ENCODE measurements at regions not wholly inside any gene's neighbourhood (a gene's known extent, or its start where the extent isn't known, plus 50 kb on each side); places are given as distances from the start of the nearest gene placed in this dataset.

DNA sequence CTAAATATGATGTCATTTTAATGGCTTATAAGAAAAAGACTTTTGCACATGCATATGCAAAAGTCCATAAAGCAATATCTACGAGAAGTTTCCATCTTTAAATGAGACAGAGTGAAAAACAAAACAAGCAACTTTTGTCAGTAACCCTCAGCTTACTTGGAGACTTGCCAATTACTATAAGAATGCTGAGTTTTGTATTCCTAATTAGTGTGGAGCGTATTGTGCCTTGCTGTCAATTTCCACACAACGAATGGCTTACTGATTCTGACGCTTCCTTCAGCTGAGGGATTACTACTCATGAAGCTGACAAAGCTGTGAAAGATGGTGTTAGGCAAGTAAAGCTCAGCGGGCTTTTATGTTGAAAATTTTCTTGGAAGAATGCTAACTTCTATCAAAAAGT, 440.4 kb upstream of the ADAMTS5 start:
- Mint-ChIP-seq H3K4me3 (no peak overlapping the region), H3K36me3 (no peaks in the 10 kb centered on the region), H3K9me3 (peaks cover 2% of the 10 kb centered on the region), H3K27ac (no peak overlapping the region), H3K4me1 (no peaks in the 10 kb centered on the region)
- DNase-seq (ENCODE audit: low spot score in 2 of 2) (no peak), ATAC-seq (no peak)

- H3K36me3 Mint-ChIP-seq, result no peaks in the 10 kb centered on the region
- DNase-seq (ENCODE audit: low spot score in 2 of 2) (no peak), ATAC-seq (no peak)
Observed at GRCh38 chr21:27406300-27407009, 439.6 kb upstream of the ADAMTS5 start.

GRCh38 chr21:27403011-27403410, 436.1 kb upstream of the ADAMTS5 start:
- Mint-ChIP-seq H3K4me1 (no peaks in the 10 kb centered on the region), H3K4me3 (no peak overlapping the region), H3K36me3 (no peaks in the 10 kb centered on the region), H3K9me3 (peaks cover 3% of the 10 kb centered on the region), H3K27ac (no peak overlapping the region)
- ATAC-seq (no peak), DNase-seq (ENCODE audit: low spot score in 2 of 2) (no peak)

More at GRCh38 chr21:27406300-27407009, 439.6 kb upstream of the ADAMTS5 start:
- H3K4me3 Mint-ChIP-seq, result no peak overlapping the region
- H3K4me1 Mint-ChIP-seq, result no peaks in the 10 kb centered on the region
- H3K27ac Mint-ChIP-seq, result no peak overlapping the region
- peaks cover 2% of the 10 kb centered on the region for H3K9me3 Mint-ChIP-seq

GRCh38 chr21:27400045-27400444, 433.2 kb upstream of the ADAMTS5 start:
- Mint-ChIP-seq H3K4me3 (no peak overlapping the region), H3K4me1 (no peaks in the 10 kb centered on the region), H3K9me3 (peaks cover 8% of the 10 kb centered on the region), H3K27ac (no peak overlapping the region), H3K36me3 (no peaks in the 10 kb centered on the region)
- ATAC-seq (no peak), DNase-seq (ENCODE audit: low spot score in 2 of 2) (no peak)

- Mint-ChIP-seq H3K27ac (no peak overlapping the region), H3K36me3 (no peaks in the 10 kb centered on the region), H3K9me3 (peaks cover 8% of the 10 kb centered on the region), H3K4me3 (no peak overlapping the region), H3K4me1 (no peaks in the 10 kb centered on the region)
- no peak for ATAC-seq
- DNase-seq (ENCODE audit: low spot score in 2 of 2), result no peak
Observed at GRCh38 chr21:27397578-27397977, 430.7 kb upstream of the ADAMTS5 start.

DNA sequence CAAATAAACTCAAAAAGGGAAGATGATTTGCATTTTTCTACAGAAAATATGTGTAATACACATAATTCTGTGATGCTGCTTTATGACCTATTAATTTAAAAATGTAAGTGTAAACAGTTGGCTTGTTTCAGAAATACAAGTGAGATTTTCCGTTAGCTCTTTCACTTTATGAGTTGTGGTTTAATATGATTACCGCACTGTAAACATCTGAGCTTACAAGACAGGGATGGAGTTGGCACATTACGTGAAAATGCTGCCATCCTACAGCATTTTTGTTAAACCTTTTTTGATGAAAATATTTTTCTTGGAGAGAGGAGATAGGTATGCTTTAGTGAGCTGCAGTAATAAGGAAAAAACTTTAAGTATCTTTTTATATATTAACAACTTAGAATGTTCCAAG, 426.8 kb upstream of the ADAMTS5 start:
- no peaks in the 10 kb centered on the region for H3K4me1 Mint-ChIP-seq

DNA sequence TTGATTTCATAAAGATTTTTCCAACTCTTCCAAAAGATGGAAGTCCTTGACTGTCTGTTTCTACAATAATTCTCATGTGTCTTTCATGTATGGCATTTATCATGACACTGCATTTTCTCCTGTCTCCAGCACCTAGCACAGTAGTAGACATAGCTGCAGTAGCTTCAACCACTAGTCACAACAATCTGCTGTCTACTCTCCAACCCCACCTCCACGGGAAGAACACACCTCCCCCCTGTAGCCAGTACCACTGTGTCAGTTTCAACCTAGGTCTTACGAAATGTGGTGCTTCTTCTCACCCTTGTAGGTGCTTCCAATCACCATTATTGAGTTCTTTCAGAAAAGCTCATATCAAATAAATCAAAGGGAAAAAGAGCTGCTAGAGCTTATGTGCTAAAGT, 425.1 kb upstream of the ADAMTS5 start:
- Mint-ChIP-seq H3K4me3 (no peak overlapping the region), H3K9me3 (peaks cover 9% of the 10 kb centered on the region), H3K27ac (no peak overlapping the region), H3K4me1 (no peaks in the 10 kb centered on the region), H3K36me3 (no peaks in the 10 kb centered on the region)
- no peak for ATAC-seq
- no peak for DNase-seq (ENCODE audit: low spot score in 2 of 2)

More for the DNA sequence above, 426.8 kb upstream of the ADAMTS5 start:
- H3K4me3 Mint-ChIP-seq, result no peak overlapping the region
- DNase-seq (ENCODE audit: low spot score in 2 of 2) (no peak), ATAC-seq (no peak)
- H3K36me3 Mint-ChIP-seq, result no peaks in the 10 kb centered on the region
- H3K27ac Mint-ChIP-seq, result no peak overlapping the region
- peaks cover 9% of the 10 kb centered on the region for H3K9me3 Mint-ChIP-seq

DNA sequence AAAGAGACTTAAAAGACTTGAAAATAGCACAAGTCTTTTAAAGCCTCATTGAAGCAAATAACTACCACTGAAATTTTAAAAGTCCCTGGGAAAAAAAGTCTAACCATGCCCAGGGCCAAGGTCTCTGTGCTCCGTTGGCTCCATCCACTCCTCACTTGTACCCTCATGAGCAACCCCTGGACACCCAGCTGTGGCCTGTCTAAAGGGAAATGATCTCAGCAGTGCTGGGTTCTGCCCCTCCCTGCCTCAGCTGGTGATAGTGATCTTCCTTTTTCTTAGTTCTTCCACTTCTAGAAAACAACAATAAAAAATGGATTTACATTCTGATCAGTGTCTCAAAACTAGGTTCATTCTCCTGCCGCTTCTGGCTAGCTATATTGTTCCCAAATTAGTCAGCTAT, 423.5 kb upstream of the ADAMTS5 start:
- no peak overlapping the region for H3K27ac Mint-ChIP-seq
- H3K4me1 Mint-ChIP-seq, result no peaks in the 10 kb centered on the region
- ATAC-seq, result no peak
- H3K4me3 Mint-ChIP-seq, result no peak overlapping the region
- H3K9me3 Mint-ChIP-seq, result peaks cover 4% of the 10 kb centered on the region
- H3K36me3 Mint-ChIP-seq, result no peaks in the 10 kb centered on the region
- DNase-seq (ENCODE audit: low spot score in 2 of 2), result no peak

GRCh38 chr21:27388825-27389224, 421.9 kb upstream of the ADAMTS5 start:
- peaks cover 4% of the 10 kb centered on the region for H3K9me3 Mint-ChIP-seq
- no peaks in the 10 kb centered on the region for H3K36me3 Mint-ChIP-seq
- ATAC-seq (no peak), DNase-seq (ENCODE audit: low spot score in 2 of 2) (no peak)
- no peak overlapping the region for H3K4me3 Mint-ChIP-seq
- no peaks in the 10 kb centered on the region for H3K4me1 Mint-ChIP-seq
- H3K27ac Mint-ChIP-seq, result no peak overlapping the region

GRCh38 chr21:27382404-27382803, 415.5 kb upstream of the ADAMTS5 start:
- ATAC-seq (peak; percentile 31), DNase-seq (ENCODE audit: low spot score in 2 of 2) (no peak)
- H3K27ac Mint-ChIP-seq, result no peak overlapping the region
- no peaks in the 10 kb centered on the region for H3K4me1 Mint-ChIP-seq
- no peaks in the 10 kb centered on the region for H3K36me3 Mint-ChIP-seq
- H3K9me3 Mint-ChIP-seq, result peaks cover 2% of the 10 kb centered on the region
- H3K4me3 Mint-ChIP-seq, result no peak overlapping the region

- Mint-ChIP-seq H3K9me3 (peaks cover 2% of the 10 kb centered on the region), H3K27ac (no peak overlapping the region), H3K4me1 (no peaks in the 10 kb centered on the region), H3K4me3 (no peak overlapping the region), H3K36me3 (no peaks in the 10 kb centered on the region)
- DNase-seq (ENCODE audit: low spot score in 2 of 2) (no peak), ATAC-seq (no peak)
Observed at GRCh38 chr21:27380303-27380702, 413.4 kb upstream of the ADAMTS5 start.

- DNase-seq (ENCODE audit: low spot score in 2 of 2), result no peak
- Mint-ChIP-seq H3K36me3 (no peaks in the 10 kb centered on the region), H3K9me3 (peaks cover 2% of the 10 kb centered on the region), H3K4me1 (no peaks in the 10 kb centered on the region), H3K4me3 (no peak overlapping the region), H3K27ac (no peak overlapping the region)
- no peak for ATAC-seq
Observed at GRCh38 chr21:27379354-27379753, 412.5 kb upstream of the ADAMTS5 start.

GRCh38 chr21:27372381-27372780, 405.5 kb upstream of the ADAMTS5 start:
- no peak overlapping the region for H3K27ac Mint-ChIP-seq
- H3K4me1 Mint-ChIP-seq, result no peaks in the 10 kb centered on the region
- H3K4me3 Mint-ChIP-seq, result no peak overlapping the region
- H3K36me3 Mint-ChIP-seq, result no peaks in the 10 kb centered on the region
- DNase-seq (ENCODE audit: low spot score in 2 of 2) (no peak), ATAC-seq (no peak)
- peaks cover 9% of the 10 kb centered on the region for H3K9me3 Mint-ChIP-seq

GRCh38 chr21:27371975-27372331, 405.1 kb upstream of the ADAMTS5 start:
- ATAC-seq, result no peak

DNA sequence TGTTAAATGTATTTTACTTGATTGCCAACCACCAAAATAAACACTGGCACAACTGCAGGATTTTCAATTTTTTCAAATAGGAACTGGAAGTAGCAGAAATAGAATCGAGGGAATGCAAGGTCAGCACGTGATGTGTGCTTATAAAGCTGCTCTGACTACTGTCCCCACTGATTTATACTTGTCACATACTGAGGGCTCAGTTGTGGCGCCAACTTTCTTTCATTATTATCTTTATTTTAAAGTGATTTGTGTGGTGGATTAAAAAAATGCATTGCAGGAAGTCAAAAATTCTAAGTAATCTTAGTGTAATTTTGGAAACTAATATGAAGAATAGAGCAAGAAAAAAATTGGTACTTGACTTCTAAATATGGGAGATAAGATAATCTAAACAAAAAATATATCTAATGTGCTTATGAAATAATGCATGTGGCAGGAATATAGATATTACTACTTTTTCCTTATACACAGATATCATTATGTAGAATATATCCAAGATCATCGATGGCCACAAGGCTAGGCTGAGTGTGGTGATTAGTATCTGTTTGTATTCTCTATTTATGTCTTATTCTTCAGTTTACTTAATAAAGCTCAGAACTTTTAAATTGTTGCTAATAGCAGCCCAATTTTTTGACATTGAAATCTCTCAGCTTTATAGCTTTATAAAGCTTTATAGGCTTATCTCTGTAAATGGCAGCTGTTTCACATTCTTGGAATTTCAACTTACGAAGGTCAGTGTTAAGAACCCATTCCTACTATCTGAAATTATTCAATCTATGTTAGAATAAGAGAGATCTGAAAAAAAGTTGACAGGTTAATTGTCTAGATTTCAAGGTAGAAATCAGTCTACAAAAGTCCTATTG, 404.5 kb upstream of the ADAMTS5 start:
- DNase-seq (ENCODE audit: low spot score in 2 of 2) (no peak), ATAC-seq (no peak)
- Mint-ChIP-seq H3K4me1 (no peaks in the 10 kb centered on the region), H3K4me3 (no peak overlapping the region), H3K36me3 (no peaks in the 10 kb centered on the region), H3K27ac (no peak overlapping the region), H3K9me3 (peaks cover 9% of the 10 kb centered on the region)

More at GRCh38 chr21:27371975-27372331, 405.1 kb upstream of the ADAMTS5 start:
- no peaks in the 10 kb centered on the region for H3K4me1 Mint-ChIP-seq
- no peak overlapping the region for H3K27ac Mint-ChIP-seq
- no peak for DNase-seq (ENCODE audit: low spot score in 2 of 2)
- no peaks in the 10 kb centered on the region for H3K36me3 Mint-ChIP-seq
- peaks cover 9% of the 10 kb centered on the region for H3K9me3 Mint-ChIP-seq
- H3K4me3 Mint-ChIP-seq, result no peak overlapping the region

GRCh38 chr21:27369978-27370571, 403.2 kb upstream of the ADAMTS5 start:
- DNase-seq (ENCODE audit: low spot score in 2 of 2) (no peak), ATAC-seq (no peak)
- no peak overlapping the region for H3K4me3 Mint-ChIP-seq

More at GRCh38 chr21:27369978-27370571, 403.2 kb upstream of the ADAMTS5 start:
- no peaks in the 10 kb centered on the region for H3K4me1 Mint-ChIP-seq
- peaks cover 12% of the 10 kb centered on the region for H3K9me3 Mint-ChIP-seq
- no peak overlapping the region for H3K27ac Mint-ChIP-seq
- H3K36me3 Mint-ChIP-seq, result no peaks in the 10 kb centered on the region
